Colonic mucosa (tissue), 4 donors: ENCODE measurements at regions not wholly inside any gene's neighbourhood (a gene's known extent, or its start where the extent isn't known, plus 50 kb on each side); places are given as distances from the start of the nearest gene placed in this dataset.

Experiments
- DNase-seq: peaks from one replicate; pipeline ENCODE4 v3.0.0-alpha.2; 2020
- H3K27ac ChIP-seq: fragments of 200-600 bp; one replicate; pipeline ENCODE4 v1.8.0; 2021
- H3K27me3 ChIP-seq: fragments of 200-600 bp; one replicate; pipeline ENCODE4 v1.8.0; 2021
- H3K36me3 ChIP-seq: fragments of 200-600 bp; one replicate; pipeline ENCODE4 v1.8.0; 2021
- H3K4me1 ChIP-seq: fragments of 200-600 bp; one replicate; pipeline ENCODE4 v1.8.0; 2021; ENCODE audit warnings: mild to moderate bottlenecking
- H3K4me3 ChIP-seq: fragments of 200-600 bp; one replicate; pipeline ENCODE4 v1.8.0; 2021
- H3K9ac ChIP-seq, 2 donors: one replicate each; pipeline ENCODE4 v1.7.0; 2013; ENCODE audit warnings: control low read depth in 2 of 2, low read depth in 2 of 2, low read length in 2 of 2
- H3K9me3 ChIP-seq: fragments of 200-600 bp; one replicate; pipeline ENCODE4 v1.8.0; 2021
- intact Hi-C: fragments of 100-400 bp; cut with DNase I; formaldehyde crosslinking; loops from one replicate; pipeline ENCODE4 v1.14.1; 2022
- TF ChIP-seq, protein P1 (sequence below): fragments of 200-600 bp; IDR thresholded peaks from one replicate; pipeline ENCODE4 v1.8.0; 2022; ENCODE audit warnings: antibody characterized with exemption, mild to moderate bottlenecking
- donor health status: healthy.
- donor health status: DM: no; HTN: no; CAD: no.
- donor health status: DM: no; HTN: no; CAD: no.

DNA sequence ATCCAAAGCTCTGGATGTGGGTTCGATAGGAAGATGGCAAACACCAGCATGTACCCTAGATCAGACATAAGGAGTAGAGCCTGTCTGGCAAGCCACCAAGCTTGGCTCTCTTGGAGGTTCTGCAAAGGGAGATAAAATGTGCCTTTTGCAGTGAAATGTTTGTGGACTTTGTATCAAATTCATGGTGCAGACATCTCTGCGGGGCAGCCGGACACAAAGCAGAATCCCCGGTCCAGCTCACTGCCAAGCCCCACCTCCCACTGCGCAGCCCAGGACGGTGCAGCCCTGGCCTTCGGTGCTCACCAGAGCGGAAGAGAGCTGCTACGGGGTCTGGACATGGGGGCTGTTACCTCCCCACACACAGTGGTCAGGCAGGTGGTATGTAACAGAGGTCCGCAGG lies 333.6 kb upstream of the JARID2 start:
- no peak for DNase-seq
- H3K9me3 ChIP-seq, result no peaks in the 10 kb centered on the region
- no peaks in the 10 kb centered on the region for H3K27me3 ChIP-seq
- no peak overlapping the region for H3K9ac ChIP-seq
- H3K4me1 ChIP-seq, result no peaks in the 10 kb centered on the region
- TF ChIP-seq, protein P1, sequence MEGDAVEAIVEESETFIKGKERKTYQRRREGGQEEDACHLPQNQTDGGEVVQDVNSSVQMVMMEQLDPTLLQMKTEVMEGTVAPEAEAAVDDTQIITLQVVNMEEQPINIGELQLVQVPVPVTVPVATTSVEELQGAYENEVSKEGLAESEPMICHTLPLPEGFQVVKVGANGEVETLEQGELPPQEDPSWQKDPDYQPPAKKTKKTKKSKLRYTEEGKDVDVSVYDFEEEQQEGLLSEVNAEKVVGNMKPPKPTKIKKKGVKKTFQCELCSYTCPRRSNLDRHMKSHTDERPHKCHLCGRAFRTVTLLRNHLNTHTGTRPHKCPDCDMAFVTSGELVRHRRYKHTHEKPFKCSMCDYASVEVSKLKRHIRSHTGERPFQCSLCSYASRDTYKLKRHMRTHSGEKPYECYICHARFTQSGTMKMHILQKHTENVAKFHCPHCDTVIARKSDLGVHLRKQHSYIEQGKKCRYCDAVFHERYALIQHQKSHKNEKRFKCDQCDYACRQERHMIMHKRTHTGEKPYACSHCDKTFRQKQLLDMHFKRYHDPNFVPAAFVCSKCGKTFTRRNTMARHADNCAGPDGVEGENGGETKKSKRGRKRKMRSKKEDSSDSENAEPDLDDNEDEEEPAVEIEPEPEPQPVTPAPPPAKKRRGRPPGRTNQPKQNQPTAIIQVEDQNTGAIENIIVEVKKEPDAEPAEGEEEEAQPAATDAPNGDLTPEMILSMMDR, result no peak
- H3K4me3 ChIP-seq, result no peak overlapping the region
- H3K36me3 ChIP-seq, result no peaks in the 10 kb centered on the region
- H3K27ac ChIP-seq, result no peak overlapping the region
- intact Hi-C loops, result no loop called here

DNA sequence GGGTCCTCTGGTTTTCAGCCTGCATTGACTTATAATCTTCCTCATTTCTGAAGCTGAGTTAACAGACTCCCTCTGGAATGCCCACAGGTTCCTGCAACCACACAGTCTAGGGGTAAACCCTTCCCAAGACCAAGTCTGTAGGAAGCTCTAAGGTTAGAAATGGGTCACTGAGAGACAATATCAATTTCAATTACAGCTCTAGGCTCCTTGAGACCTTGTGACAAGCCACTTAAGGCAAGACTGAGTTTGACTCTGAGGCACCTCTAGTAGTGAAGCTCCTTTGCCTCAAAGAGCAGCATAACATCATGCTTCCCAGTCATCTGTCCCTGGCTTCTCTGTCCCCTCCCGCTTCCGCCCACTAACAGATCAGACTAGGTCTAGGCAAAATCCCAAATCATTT lies 333.2 kb upstream of the JARID2 start:
- intact Hi-C loops, result no loop called here
- Histone ChIP-seq H3K36me3 (no peaks in the 10 kb centered on the region), H3K9me3 (no peaks in the 10 kb centered on the region), H3K4me3 (no peak overlapping the region), H3K27ac (no peak overlapping the region), H3K4me1 (no peaks in the 10 kb centered on the region), H3K27me3 (no peaks in the 10 kb centered on the region), H3K9ac (no peak overlapping the region)
- TF ChIP-seq, protein P1, result no peak
- no peak for DNase-seq

DNA sequence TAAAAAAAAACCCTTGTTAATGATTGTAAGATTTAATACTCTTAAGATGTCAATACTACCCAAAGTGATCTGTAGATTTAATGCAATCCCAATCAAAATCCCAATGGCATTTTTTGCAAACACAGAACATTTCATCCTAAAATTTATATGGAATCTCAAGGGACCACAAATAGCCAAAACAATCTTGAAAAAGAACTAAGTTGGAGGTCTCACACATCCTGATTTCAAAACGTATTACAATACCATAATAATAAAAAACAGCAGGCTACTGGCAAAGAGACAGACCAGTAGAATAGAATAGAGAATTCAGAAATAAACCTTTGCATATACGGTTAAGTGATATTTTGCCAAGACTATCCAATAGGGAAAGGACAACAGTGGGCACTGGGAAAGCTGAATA lies 331.9 kb upstream of the JARID2 start:
- no peak for DNase-seq
- TF ChIP-seq, protein P1, result no peak
- Histone ChIP-seq H3K4me1 (no peaks in the 10 kb centered on the region), H3K9me3 (no peaks in the 10 kb centered on the region), H3K27ac (no peak overlapping the region), H3K27me3 (no peaks in the 10 kb centered on the region), H3K4me3 (no peak overlapping the region), H3K9ac (no peak overlapping the region), H3K36me3 (no peaks in the 10 kb centered on the region)
- intact Hi-C loops, result no loop called here

DNA sequence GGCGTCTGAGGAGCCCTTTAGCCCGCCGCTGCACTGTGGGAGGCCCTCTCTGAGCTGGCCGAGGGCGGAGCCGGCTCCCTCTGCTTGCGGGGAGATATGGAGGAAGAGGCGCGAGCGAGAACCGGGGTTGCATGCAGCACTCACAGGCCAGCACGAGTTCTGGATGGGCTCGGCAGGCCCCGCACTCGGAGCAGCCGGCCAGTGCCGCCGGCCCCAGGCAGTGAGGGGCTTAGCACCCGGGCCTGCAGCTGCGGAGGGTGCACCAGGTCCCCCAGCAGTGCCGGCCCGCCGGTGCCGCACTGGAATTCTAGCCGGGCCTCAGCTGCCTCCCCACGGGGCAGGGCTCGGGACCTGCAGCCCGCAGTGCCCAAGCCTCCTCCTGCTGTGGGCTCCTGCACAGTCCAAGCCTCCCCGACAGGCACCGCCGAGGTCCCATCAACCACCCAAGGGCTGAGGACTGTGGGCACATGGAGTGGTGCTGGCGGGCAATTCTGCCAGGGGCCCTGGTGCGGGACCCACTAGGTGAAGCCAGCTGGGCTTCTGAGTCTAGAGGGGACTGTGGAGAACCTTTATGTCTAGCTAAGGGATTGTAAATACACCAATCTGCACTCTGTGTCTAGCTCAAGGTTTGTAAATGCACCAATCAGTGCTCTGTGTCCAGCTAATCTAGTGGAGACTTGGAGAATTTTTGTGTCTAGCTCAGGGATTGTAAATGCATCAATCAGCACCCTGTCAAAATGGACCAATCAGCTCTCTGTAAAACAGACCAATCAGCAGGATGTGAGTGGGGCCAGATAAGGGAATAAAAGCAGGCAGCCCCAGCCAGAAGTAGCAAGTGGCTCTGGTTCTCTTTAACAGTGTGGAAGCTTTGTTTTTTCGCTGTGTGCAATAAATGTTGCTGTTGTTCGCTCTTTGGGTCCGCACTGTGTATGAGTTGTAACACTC lies 329.7 kb upstream of the JARID2 start:
- Histone ChIP-seq H3K36me3 (no peaks in the 10 kb centered on the region), H3K9me3 (no peaks in the 10 kb centered on the region), H3K27ac (no peak overlapping the region), H3K4me1 (no peaks in the 10 kb centered on the region), H3K4me3 (no peak overlapping the region), H3K27me3 (no peaks in the 10 kb centered on the region), H3K9ac (no peak overlapping the region)
- intact Hi-C loops, result no loop called here
- TF ChIP-seq, protein P1, result no peak
- no peak for DNase-seq

DNA sequence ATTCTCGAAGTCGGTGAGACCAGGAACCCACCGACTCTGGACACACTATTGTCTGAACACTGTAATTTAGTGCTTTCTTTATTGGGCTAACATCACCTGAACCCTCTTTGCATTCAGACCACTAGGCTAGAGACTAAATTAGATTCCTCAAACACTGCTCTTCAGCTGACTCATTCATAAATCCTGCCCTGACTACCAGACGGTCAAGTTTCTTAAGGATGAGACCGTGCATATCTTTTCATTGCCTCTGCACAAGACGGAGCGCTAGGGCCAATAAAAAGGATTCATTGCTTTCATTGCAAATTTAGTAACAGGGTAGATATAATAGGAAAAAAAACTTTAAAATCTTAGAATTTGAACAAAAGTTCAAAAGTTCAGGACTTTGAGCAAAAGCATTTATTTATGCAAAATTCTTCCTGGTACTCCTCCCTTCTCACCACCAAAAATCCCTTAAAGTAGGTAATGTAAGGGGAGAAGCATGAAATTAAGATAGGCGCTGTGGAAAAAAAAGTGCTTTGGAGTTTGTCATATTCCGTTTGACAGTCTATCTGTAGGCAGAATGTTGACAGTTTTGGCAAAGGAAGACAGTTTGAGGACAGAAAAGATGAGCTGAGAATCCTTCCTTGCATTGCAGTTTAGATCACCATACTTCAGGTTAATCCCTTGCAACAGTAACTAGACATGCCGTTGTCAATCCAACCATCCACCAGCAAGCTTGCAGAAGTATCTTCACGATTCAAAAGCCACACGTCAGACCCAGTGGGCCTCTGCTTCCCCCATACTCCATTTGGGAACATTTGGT lies 328.6 kb upstream of the JARID2 start:
- H3K36me3 ChIP-seq, result no peaks in the 10 kb centered on the region
- intact Hi-C loops, result no loop called here
- TF ChIP-seq, protein P1, result no peak
- H3K9me3 ChIP-seq, result no peaks in the 10 kb centered on the region
- H3K4me1 ChIP-seq, result no peaks in the 10 kb centered on the region
- no peaks in the 10 kb centered on the region for H3K27me3 ChIP-seq
- H3K27ac ChIP-seq, result no peak overlapping the region
- H3K4me3 ChIP-seq, result no peak overlapping the region
- no peak for DNase-seq
- H3K9ac ChIP-seq, result no peak overlapping the region
